SK-N-SH treated with all-trans-retinoic acid at 6 μM for 48 hours (cell line): ENCODE measurements at regions not wholly inside any gene's neighbourhood (a gene's known extent, or its start where the extent isn't known, plus 50 kb on each side); places are given as distances from the start of the nearest gene placed in this dataset.

Source experiments
- ATAC-seq: fragments of 200-7000 bp; cut with Tn5 transposase; 3 replicates; pipeline ENCODE4 v1.9.1; 2020; ENCODE audit warnings: mild to moderate bottlenecking, moderate library complexity
- ARNTL ChIP-seq: fragments of 450-650 bp; formaldehyde crosslinking; IDR thresholded peaks from 2 replicates; pipeline ENCODE4 v1.5.0; 2020; ENCODE audit warnings: low read depth, mild to moderate bottlenecking, moderate library complexity, borderline replicate concordance
- CSDC2 ChIP-seq: fragments of 250-450 bp; sonication (Bioruptor Pico); IDR thresholded peaks from 2 replicates; pipeline ENCODE4 v1.5.0; 2020; ENCODE audit warnings: mild to moderate bottlenecking, moderate library complexity
- ESRRG ChIP-seq: fragments of 250-450 bp; sonication (Bioruptor Pico); IDR thresholded peaks from 2 replicates; pipeline ENCODE4 v1.6.1; 2021; ENCODE audit warnings: mild to moderate bottlenecking
- GLIS3 ChIP-seq: fragments of 250-450 bp; sonication (Bioruptor Pico); IDR thresholded peaks from 2 replicates; pipeline ENCODE4 v1.5.0; 2020; ENCODE audit warnings: mild to moderate bottlenecking, moderate library complexity
- ISL1 ChIP-seq: fragments of 250-450 bp; sonication (Bioruptor Pico); IDR thresholded peaks from 2 replicates; pipeline ENCODE4 v2.1.2; 2022; ENCODE audit warnings: mild to moderate bottlenecking, moderate library complexity
- OSR1 ChIP-seq: fragments of 250-450 bp; sonication (Bioruptor Pico); IDR thresholded peaks from 2 replicates; pipeline ENCODE4 v1.8.0; 2022; ENCODE audit warnings: moderate library complexity, mild to moderate bottlenecking, inconsistent platforms
- PPARA ChIP-seq: fragments of 250-450 bp; sonication (Bioruptor Pico); IDR thresholded peaks from 2 replicates; pipeline ENCODE4 v1.5.0; 2020; ENCODE audit warnings: mild to moderate bottlenecking, borderline replicate concordance
- RARB ChIP-seq: fragments of 250-450 bp; sonication (Bioruptor Pico); IDR thresholded peaks from 2 replicates; pipeline ENCODE4 v1.8.0; 2021; ENCODE audit warnings: mild to moderate bottlenecking, moderate library complexity
- SNAI2 ChIP-seq: fragments of 250-450 bp; sonication (Bioruptor Pico); IDR thresholded peaks from 2 replicates; pipeline ENCODE4 v1.5.0; 2020; ENCODE audit warnings: mild to moderate bottlenecking, moderate library complexity
- TCF4 ChIP-seq: fragments of 250-450 bp; sonication (Bioruptor Pico); IDR thresholded peaks from 2 replicates; pipeline ENCODE4 v1.8.0; 2021; ENCODE audit warnings: mild to moderate bottlenecking, moderate library complexity, borderline replicate concordance
- TOX ChIP-seq: fragments of 250-450 bp; sonication (Bioruptor Pico); IDR thresholded peaks from 2 replicates; pipeline ENCODE4 v1.8.0; 2021; ENCODE audit warnings: mild to moderate bottlenecking, moderate library complexity, borderline replicate concordance
- ZC3H10 ChIP-seq: fragments of 250-450 bp; sonication (Bioruptor Pico); IDR thresholded peaks from 2 replicates; pipeline ENCODE4 v1.5.1; 2021; ENCODE audit warnings: mild to moderate bottlenecking, moderate library complexity
- ZFP3 ChIP-seq: fragments of 250-450 bp; sonication (Bioruptor Pico); IDR thresholded peaks from 2 replicates; pipeline ENCODE4 v1.5.0; 2020; ENCODE audit warnings: mild to moderate bottlenecking, moderate library complexity
- ZFP30 ChIP-seq: fragments of 450-650 bp; formaldehyde crosslinking; IDR thresholded peaks from 2 replicates; pipeline ENCODE4 v1.5.0; 2022; ENCODE audit warnings: mild to moderate bottlenecking, moderate library complexity
- ZNF565 ChIP-seq: fragments of 450-650 bp; formaldehyde crosslinking; conservative IDR thresholded peaks from 2 replicates; pipeline ENCODE4 v1.5.0; 2020; ENCODE audit warnings: low read depth, mild to moderate bottlenecking, moderate library complexity
- ZNF70 ChIP-seq: fragments of 450-650 bp; formaldehyde crosslinking; IDR thresholded peaks from 2 replicates; pipeline ENCODE4 v1.5.0; 2020; ENCODE audit warnings: mild to moderate bottlenecking, moderate library complexity
- ZNF8 ChIP-seq: fragments of 450-650 bp; formaldehyde crosslinking; IDR thresholded peaks from 2 replicates; pipeline ENCODE4 v1.5.0; 2020; ENCODE audit warnings: mild to moderate bottlenecking, moderate library complexity
- TF ChIP-seq, protein P1 (sequence below): fragments of 250-450 bp; sonication (Bioruptor Pico); IDR thresholded peaks from 2 replicates; pipeline ENCODE4 v1.5.1; 2020; ENCODE audit warnings: low read depth, mild to moderate bottlenecking, moderate library complexity
- TF ChIP-seq, protein P2 (sequence below): fragments of 250-450 bp; sonication (Bioruptor Pico); IDR thresholded peaks from 2 replicates; pipeline ENCODE4 v1.8.0; 2020; ENCODE audit warnings: mild to moderate bottlenecking, moderate library complexity, borderline replicate concordance
- TF ChIP-seq, protein P3 (sequence below): fragments of 250-450 bp; sonication (Bioruptor Pico); IDR thresholded peaks from 2 replicates; pipeline ENCODE4 v1.8.0; 2021; ENCODE audit warnings: low read depth, mild to moderate bottlenecking, moderate library complexity, borderline replicate concordance
- TF ChIP-seq, protein P4 (sequence below): fragments of 250-450 bp; sonication (Bioruptor Pico); IDR thresholded peaks from 2 replicates; pipeline ENCODE4 v1.5.1; 2021; ENCODE audit warnings: mild to moderate bottlenecking, moderate library complexity
- TF ChIP-seq, protein P5 (sequence below): fragments of 250-450 bp; sonication (Bioruptor Pico); IDR thresholded peaks from 2 replicates; pipeline ENCODE4 v1.5.0; 2020; ENCODE audit warnings: mild to moderate bottlenecking, moderate library complexity

DNA sequence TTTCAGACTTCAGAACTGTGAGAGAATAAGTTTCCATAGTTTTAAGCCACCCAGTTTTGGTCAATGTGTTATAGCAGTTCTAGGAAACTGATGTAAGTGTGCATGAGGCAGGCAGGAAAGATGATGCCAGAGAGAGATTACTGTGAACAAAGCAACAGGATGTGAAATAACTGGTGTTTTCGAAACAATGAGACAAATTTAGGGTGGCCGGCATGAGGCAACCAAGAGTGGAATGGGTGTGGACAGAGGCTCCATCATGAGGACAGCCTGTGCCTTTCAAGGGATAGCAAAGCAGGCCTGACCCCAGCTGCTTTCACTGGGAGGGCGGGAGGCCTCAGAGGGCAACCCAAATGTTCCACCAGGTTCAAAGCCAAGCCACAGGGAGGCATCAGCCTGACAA lies 67.3 kb upstream of the UCN3 start:
- TF ChIP-seq, protein P1, sequence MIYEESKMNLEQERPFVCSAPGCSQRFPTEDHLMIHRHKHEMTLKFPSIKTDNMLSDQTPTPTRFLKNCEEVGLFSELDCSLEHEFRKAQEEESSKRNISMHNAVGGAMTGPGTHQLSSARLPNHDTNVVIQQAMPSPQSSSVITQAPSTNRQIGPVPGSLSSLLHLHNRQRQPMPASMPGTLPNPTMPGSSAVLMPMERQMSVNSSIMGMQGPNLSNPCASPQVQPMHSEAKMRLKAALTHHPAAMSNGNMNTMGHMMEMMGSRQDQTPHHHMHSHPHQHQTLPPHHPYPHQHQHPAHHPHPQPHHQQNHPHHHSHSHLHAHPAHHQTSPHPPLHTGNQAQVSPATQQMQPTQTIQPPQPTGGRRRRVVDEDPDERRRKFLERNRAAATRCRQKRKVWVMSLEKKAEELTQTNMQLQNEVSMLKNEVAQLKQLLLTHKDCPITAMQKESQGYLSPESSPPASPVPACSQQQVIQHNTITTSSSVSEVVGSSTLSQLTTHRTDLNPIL = no peak
- TF ChIP-seq, protein P2, sequence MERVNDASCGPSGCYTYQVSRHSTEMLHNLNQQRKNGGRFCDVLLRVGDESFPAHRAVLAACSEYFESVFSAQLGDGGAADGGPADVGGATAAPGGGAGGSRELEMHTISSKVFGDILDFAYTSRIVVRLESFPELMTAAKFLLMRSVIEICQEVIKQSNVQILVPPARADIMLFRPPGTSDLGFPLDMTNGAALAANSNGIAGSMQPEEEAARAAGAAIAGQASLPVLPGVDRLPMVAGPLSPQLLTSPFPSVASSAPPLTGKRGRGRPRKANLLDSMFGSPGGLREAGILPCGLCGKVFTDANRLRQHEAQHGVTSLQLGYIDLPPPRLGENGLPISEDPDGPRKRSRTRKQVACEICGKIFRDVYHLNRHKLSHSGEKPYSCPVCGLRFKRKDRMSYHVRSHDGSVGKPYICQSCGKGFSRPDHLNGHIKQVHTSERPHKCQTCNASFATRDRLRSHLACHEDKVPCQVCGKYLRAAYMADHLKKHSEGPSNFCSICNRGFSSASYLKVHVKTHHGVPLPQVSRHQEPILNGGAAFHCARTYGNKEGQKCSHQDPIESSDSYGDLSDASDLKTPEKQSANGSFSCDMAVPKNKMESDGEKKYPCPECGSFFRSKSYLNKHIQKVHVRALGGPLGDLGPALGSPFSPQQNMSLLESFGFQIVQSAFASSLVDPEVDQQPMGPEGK (CRISPR knock-in tag) = no peak
- no peak for TF ChIP-seq ZFP30 (CRISPR knock-in tag)
- no peak for TF ChIP-seq ZC3H10 (CRISPR knock-in tag)
- TF ChIP-seq CSDC2 = no peak
- no peak for TF ChIP-seq PPARA (CRISPR knock-in tag)
- TF ChIP-seq ZNF70 (CRISPR knock-in tag) = no peak
- TF ChIP-seq ESRRG = no peak
- no peak for TF ChIP-seq TCF4 (CRISPR knock-in tag)
- TF ChIP-seq, protein P3, sequence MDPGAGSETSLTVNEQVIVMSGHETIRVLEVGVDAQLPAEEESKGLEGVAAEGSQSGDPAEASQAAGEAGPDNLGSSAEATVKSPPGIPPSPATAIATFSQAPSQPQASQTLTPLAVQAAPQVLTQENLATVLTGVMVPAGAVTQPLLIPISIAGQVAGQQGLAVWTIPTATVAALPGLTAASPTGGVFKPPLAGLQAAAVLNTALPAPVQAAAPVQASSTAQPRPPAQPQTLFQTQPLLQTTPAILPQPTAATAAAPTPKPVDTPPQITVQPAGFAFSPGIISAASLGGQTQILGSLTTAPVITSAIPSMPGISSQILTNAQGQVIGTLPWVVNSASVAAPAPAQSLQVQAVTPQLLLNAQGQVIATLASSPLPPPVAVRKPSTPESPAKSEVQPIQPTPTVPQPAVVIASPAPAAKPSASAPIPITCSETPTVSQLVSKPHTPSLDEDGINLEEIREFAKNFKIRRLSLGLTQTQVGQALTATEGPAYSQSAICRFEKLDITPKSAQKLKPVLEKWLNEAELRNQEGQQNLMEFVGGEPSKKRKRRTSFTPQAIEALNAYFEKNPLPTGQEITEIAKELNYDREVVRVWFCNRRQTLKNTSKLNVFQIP (CRISPR knock-in tag) = no peak
- no peak for TF ChIP-seq ISL1
- no peak for TF ChIP-seq ZFP3 (CRISPR knock-in tag)
- ATAC-seq = no peak

DNA sequence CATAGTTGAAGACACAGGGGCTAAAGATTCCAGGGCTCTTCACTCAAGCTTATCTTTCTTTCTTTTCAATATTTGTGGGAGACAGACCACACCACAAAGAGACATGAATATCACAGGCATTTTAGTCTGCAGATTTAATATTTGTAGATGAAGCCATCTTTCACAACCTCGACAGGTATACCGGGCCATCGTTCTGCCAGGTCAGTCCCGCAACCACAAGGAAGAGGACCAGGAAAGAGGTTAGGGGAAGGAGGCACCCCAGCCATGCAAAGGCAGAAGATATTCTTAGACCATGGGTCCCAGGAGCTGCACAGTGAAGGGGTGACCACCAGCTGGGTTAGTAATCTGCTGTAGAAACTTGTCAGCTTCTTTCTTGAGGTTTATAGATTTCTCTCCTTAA lies 66.8 kb upstream of the UCN3 start:
- no peak for ATAC-seq
- TF ChIP-seq GLIS3 (CRISPR knock-in tag) = no peak
- no peak for TF ChIP-seq ZFP3 (CRISPR knock-in tag)
- TF ChIP-seq ESRRG = no peak
- TF ChIP-seq, protein P4, sequence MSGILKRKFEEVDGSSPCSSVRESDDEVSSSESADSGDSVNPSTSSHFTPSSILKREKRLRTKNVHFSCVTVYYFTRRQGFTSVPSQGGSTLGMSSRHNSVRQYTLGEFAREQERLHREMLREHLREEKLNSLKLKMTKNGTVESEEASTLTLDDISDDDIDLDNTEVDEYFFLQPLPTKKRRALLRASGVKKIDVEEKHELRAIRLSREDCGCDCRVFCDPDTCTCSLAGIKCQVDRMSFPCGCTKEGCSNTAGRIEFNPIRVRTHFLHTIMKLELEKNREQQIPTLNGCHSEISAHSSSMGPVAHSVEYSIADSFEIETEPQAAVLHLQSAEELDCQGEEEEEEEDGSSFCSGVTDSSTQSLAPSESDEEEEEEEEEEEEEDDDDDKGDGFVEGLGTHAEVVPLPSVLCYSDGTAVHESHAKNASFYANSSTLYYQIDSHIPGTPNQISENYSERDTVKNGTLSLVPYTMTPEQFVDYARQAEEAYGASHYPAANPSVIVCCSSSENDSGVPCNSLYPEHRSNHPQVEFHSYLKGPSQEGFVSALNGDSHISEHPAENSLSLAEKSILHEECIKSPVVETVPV (CRISPR knock-in tag) = no peak
- TF ChIP-seq ZNF70 (CRISPR knock-in tag) = no peak
- no peak for TF ChIP-seq ZNF565 (CRISPR knock-in tag)
- TF ChIP-seq ZFP30 (CRISPR knock-in tag) = no peak
- TF ChIP-seq, protein P1 = no peak
- no peak for TF ChIP-seq OSR1 (CRISPR knock-in tag)
- TF ChIP-seq SNAI2 = no peak
- TF ChIP-seq, protein P2 (CRISPR knock-in tag) = no peak
- TF ChIP-seq, protein P3 (CRISPR knock-in tag) = no peak
- TF ChIP-seq, protein P5, sequence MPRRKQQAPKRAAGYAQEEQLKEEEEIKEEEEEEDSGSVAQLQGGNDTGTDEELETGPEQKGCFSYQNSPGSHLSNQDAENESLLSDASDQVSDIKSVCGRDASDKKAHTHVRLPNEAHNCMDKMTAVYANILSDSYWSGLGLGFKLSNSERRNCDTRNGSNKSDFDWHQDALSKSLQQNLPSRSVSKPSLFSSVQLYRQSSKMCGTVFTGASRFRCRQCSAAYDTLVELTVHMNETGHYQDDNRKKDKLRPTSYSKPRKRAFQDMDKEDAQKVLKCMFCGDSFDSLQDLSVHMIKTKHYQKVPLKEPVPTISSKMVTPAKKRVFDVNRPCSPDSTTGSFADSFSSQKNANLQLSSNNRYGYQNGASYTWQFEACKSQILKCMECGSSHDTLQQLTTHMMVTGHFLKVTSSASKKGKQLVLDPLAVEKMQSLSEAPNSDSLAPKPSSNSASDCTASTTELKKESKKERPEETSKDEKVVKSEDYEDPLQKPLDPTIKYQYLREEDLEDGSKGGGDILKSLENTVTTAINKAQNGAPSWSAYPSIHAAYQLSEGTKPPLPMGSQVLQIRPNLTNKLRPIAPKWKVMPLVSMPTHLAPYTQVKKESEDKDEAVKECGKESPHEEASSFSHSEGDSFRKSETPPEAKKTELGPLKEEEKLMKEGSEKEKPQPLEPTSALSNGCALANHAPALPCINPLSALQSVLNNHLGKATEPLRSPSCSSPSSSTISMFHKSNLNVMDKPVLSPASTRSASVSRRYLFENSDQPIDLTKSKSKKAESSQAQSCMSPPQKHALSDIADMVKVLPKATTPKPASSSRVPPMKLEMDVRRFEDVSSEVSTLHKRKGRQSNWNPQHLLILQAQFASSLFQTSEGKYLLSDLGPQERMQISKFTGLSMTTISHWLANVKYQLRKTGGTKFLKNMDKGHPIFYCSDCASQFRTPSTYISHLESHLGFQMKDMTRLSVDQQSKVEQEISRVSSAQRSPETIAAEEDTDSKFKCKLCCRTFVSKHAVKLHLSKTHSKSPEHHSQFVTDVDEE (CRISPR knock-in tag) = no peak
- TF ChIP-seq ISL1 = no peak
- TF ChIP-seq TOX (CRISPR knock-in tag) = no peak
- no peak for TF ChIP-seq ZNF8 (CRISPR knock-in tag)
- no peak for TF ChIP-seq PPARA (CRISPR knock-in tag)
- no peak for TF ChIP-seq ARNTL (CRISPR knock-in tag)
- no peak for TF ChIP-seq RARB (CRISPR knock-in tag)
